Transverse colon (tissue), 4 donors: ENCODE measurements at regions not wholly inside any gene's neighbourhood (a gene's known extent, or its start where the extent isn't known, plus 50 kb on each side); places are given as distances from the start of the nearest gene placed in this dataset.

Experiments
- DNase-seq: peaks from one replicate; pipeline ENCODE4 v3.0.0-alpha.2; 2019
- H3K27ac ChIP-seq, 4 donors: fragments of 200-600 bp; sonication (generic); 2 replicates each; pipeline ENCODE4 v1.5.1; 2016 to 2018; ENCODE audit warnings: inconsistent platforms in 4 of 4
- H3K27me3 ChIP-seq: fragments of 200-600 bp; sonication (generic); 2 replicates; pipeline ENCODE4 v1.5.1; 2017; ENCODE audit warnings: inconsistent platforms
- H3K36me3 ChIP-seq, 4 donors: fragments of 200-600 bp; sonication (generic); 2 replicates each; pipeline ENCODE4 v1.5.1; 2017 to 2019; ENCODE audit warnings: inconsistent platforms in 4 of 4
- H3K4me1 ChIP-seq, 4 donors: fragments of 200-600 bp; sonication (generic); 2 replicates each; pipeline ENCODE4 v1.5.1; 2017 to 2020; ENCODE audit warnings: inconsistent platforms in 4 of 4
- H3K4me3 ChIP-seq, 4 donors: fragments of 200-600 bp; sonication (generic); 1 replicate in 1 of 4; 2 replicates in 3 of 4; pipeline versions ENCODE4 v1.5.1 to v1.6.1; 2017 to 2019; ENCODE audit warnings: inconsistent platforms in 4 of 4
- H3K9me3 ChIP-seq, 2 donors: fragments of 200-600 bp; sonication (generic); 2 replicates each; pipeline ENCODE4 v1.5.1; 2017 to 2019; ENCODE audit warnings: inconsistent platforms in 2 of 2
- CTCF ChIP-seq, 5 experiments: fragments of 200-600 bp in 3 of 5; fragments of 450-650 bp in 2 of 5; sonication (generic) in 3 of 5; IDR thresholded peaks; 1 replicate in 2 of 5; 2 replicates in 3 of 5; pipeline ENCODE4 v1.5.1; 2016 to 2017; ENCODE audit warnings: antibody characterized with exemption in 5 of 5, inconsistent platforms in 3 of 5, mild to moderate bottlenecking in 2 of 5, moderate library complexity in 1 of 5
- EP300 ChIP-seq: sonication (generic); formaldehyde crosslinking; IDR thresholded peaks from one replicate; pipeline ENCODE4 v1.6.1; 2017; ENCODE audit warnings: antibody characterized with exemption, low read depth
- POLR2A ChIP-seq: fragments of 450-650 bp; IDR thresholded peaks from one replicate; pipeline ENCODE4 v1.6.1; 2016; ENCODE audit warnings: antibody characterized with exemption, mild to moderate bottlenecking, moderate library complexity
- POLR2AphosphoS5 ChIP-seq, 3 donors: sonication (generic); formaldehyde crosslinking; IDR thresholded peaks; one replicate each; pipeline ENCODE4 v1.6.1; 2016; ENCODE audit warnings: antibody characterized with exemption in 3 of 3
- WGBS, 2 donors: methylation state at CpG; one replicate each; pipeline ENCODE4 v1.1.5; 2018; ENCODE audit warnings: low coverage in 1 of 2; 5-methylcytosine and 5-hydroxymethylcytosine counted together
- in situ Hi-C, 4 donors: fragments of 200-750 bp; cut with MboI; loops; one replicate each; pipeline versions ENCODE4 v1.15.0 to v1.15.1; 2017; ENCODE audit warnings: low sequenced_read_pairs in 3 of 4, low pct_ligation_motif_present in 1 of 4, low pct_unique_long_range_greater_than_20kb in 1 of 4
- intact Hi-C: fragments of 100-400 bp; cut with DNase I; formaldehyde crosslinking; loops from one replicate; pipeline ENCODE4 v1.15.1; 2023; ENCODE audit warnings: low total_unique reads

- Histone ChIP-seq H3K36me3 (no peaks in the 10 kb centered on the region), H3K4me3 (no peak overlapping the region), H3K9me3 (no peaks in the 10 kb centered on the region), H3K4me1 (no peaks in the 10 kb centered on the region), H3K27me3 (no peaks in the 10 kb centered on the region), H3K27ac (no peak overlapping the region)
- no peak for DNase-seq
- in situ Hi-C loops (no loop called here), intact Hi-C loops (no loop called here)
- 77 to 100% methylated on average over 2 of the region's 2 CpGs for WGBS, 2 donors
- TF ChIP-seq CTCF (IDR thresholded peaks at IDR 0.05) (no peak), POLR2A (no peak), POLR2AphosphoS5 (IDR thresholded peaks at IDR 0.05) (no peak), EP300 (no peak)
Measured at GRCh38 chr1:198829356-198829755, 190.5 kb downstream of the PTPRC start.

GRCh38 chr1:198829944-198830343 lies 191.1 kb downstream of the PTPRC start:
- WGBS, 2 donors, result 67% methylated on average over 1 of the region's 1 CpG; no CpG with 5 or more reads in 1 of the 2 donors
- no peak for TF ChIP-seq EP300
- no peak for TF ChIP-seq POLR2AphosphoS5 (IDR thresholded peaks at IDR 0.05)
- Histone ChIP-seq H3K27ac (no peak overlapping the region), H3K4me3 (no peak overlapping the region), H3K36me3 (no peaks in the 10 kb centered on the region), H3K27me3 (no peaks in the 10 kb centered on the region), H3K9me3 (no peaks in the 10 kb centered on the region), H3K4me1 (no peaks in the 10 kb centered on the region)
- DNase-seq, result no peak
- intact Hi-C loops (no loop called here), in situ Hi-C loops (no loop called here)

GRCh38 chr1:198830412-198830811 lies 191.6 kb downstream of the PTPRC start:
- no peak overlapping the region for H3K27ac ChIP-seq

GRCh38 chr1:198833706-198834503 lies 195.1 kb downstream of the PTPRC start:
- H3K9me3 ChIP-seq, result no peaks in the 10 kb centered on the region
- in situ Hi-C loops, result no loop called here
- TF ChIP-seq POLR2AphosphoS5 (IDR thresholded peaks at IDR 0.05) (no peak), EP300 (no peak), POLR2A (no peak), CTCF (IDR thresholded peaks at IDR 0.05) (no peak)
- no peak overlapping the region for H3K4me3 ChIP-seq
- no peaks in the 10 kb centered on the region for H3K36me3 ChIP-seq
- no peak overlapping the region for H3K27ac ChIP-seq
- WGBS, 2 donors, result 78 to 92% methylated on average over 1 to 6 of the region's 6 CpGs
- DNase-seq, result no peak
- no peaks in the 10 kb centered on the region for H3K27me3 ChIP-seq
- intact Hi-C loops, result no loop called here
- H3K4me1 ChIP-seq, result peaks cover 0 to 19% (median 8%) of the 10 kb centered on the region in 4 donors

More at GRCh38 chr1:198830412-198830811, 191.6 kb downstream of the PTPRC start:
- no peaks in the 10 kb centered on the region for H3K36me3 ChIP-seq
- no peak overlapping the region for H3K4me3 ChIP-seq
- no peak for TF ChIP-seq POLR2AphosphoS5 (IDR thresholded peaks at IDR 0.05)
- TF ChIP-seq EP300, result no peak
- TF ChIP-seq CTCF (IDR thresholded peaks at IDR 0.05), result no peak
- no peaks in the 10 kb centered on the region for H3K9me3 ChIP-seq
- 87 to 95% methylated on average over 4 to 6 of the region's 6 CpGs for WGBS, 2 donors
- no peaks in the 10 kb centered on the region for H3K4me1 ChIP-seq
- no peak for DNase-seq
- intact Hi-C loops (no loop called here), in situ Hi-C loops (no loop called here)
- H3K27me3 ChIP-seq, result no peaks in the 10 kb centered on the region
